G401 (cell line): ENCODE measurements at regions not wholly inside any gene's neighbourhood (a gene's known extent, or its start where the extent isn't known, plus 50 kb on each side); places are given as distances from the start of the nearest gene placed in this dataset.

Experiments
- DNase-seq: peaks from one replicate; pipeline ENCODE4 v3.0.0-alpha.2; 2015; ENCODE audit warnings: low spot score
- in situ Hi-C: cut with HindIII; loops from 2 replicates; pipeline ENCODE4 v1.10.0; 2016; ENCODE audit warnings: low sequenced_read_pairs, mixed read lengths

GRCh38 chr1:116312681-116313069 lies 60.4 kb upstream of the ATP1A1 start:
- in situ Hi-C loops: no loop called here

GRCh38 chr1:116313776-116314175 lies 59.3 kb upstream of the ATP1A1 start:
- in situ Hi-C loops: no loop called here
- DNase-seq: no peak

More at GRCh38 chr1:116312681-116313069, 60.4 kb upstream of the ATP1A1 start:
- no peak for DNase-seq

DNA sequence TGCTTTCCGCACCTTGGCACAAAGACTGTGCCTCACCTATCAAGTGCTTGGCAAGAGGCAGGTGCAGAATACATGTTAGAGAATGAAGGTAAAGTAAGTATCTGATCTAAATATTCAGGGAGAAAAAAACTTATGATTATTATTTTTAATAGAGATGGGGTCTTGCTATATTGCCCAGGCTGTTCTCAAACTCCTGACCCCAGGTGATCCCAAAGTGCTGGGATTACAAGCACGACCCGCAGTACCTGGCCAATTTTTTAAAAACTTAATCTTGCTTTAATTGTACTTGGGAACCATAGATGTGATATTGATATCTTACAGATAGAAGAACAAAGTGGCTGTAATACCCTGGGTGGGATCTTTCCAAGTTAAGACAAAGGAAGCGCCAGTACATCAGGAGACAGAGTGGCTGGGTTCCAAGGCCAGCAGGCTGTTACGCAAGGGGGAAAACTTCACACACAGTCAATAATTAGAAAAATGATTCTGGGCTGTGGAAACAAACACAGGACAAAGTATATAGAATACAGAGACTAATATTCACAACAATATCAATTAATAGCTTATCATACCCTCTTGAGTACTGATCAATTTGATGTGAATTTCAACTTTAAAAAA lies 58.6 kb upstream of the ATP1A1 start:
- in situ Hi-C loops: no loop called here

GRCh38 chr1:116316373-116316772 lies 56.7 kb upstream of the ATP1A1 start:
- in situ Hi-C loops: no loop called here
- no peak for DNase-seq

More for the DNA sequence above, 58.6 kb upstream of the ATP1A1 start:
- no peak for DNase-seq

DNA sequence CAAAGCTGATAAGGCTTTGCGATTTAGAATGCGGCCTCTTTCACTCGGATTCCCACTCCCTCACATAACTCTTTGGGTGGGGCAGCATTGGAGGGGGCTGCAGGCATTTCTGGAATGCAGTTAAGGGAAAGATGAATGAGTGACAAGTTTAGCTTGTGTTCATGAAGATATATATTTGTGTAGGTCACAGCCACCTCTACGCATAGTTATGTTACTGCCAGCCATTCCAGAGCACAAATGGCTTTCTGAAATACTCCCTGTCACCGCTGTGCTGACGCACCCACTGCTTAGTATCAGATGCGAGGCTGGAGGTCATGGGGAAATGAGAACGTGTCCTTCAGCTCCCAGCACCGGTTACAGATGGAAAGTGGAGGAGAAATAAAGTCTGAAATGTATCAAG lies 54.1 kb upstream of the ATP1A1 start:
- in situ Hi-C loops: no loop called here
- no peak for DNase-seq

DNA sequence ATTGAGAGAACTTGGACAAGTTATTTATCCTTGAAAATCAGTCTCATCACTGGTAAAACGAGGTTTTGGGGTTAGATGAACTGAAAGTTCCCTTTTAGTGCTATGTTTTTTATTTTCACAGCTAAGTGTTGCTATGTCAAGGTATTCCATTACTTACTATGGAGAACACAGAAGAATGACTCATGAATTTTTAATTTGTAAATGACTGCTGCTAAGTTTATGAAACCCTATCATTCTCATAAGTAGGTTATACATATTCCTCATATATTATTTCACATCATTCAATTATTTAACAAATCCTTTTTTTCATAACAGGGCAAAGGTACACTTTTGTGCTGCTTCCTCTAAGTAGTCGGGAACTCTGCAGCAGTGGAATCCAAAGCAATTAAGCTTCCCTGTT lies 52.2 kb upstream of the ATP1A1 start:
- in situ Hi-C loops: no loop called here
- no peak for DNase-seq

DNA sequence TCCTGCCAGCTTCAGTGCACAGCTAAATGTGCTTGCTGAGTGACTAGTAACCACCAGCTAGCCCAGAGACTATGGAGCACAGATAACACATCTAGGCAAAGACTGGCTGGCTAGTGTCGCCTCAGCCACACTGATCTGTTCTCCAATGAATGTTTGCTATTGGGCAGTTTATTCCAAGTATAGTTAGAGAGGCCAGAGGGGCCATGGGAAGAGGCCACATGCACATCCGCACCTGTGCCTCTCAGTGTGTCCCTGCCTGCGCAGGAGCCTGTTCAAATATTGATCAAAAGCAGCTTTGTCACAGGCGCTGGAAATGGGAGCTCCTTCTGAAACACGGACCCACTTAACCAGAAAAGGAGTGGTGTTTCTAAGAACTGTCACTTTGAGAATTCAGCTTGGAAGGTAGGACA lies 51.3 kb upstream of the ATP1A1 start:
- DNase-seq: no peak
- in situ Hi-C loops: no loop called here

DNA sequence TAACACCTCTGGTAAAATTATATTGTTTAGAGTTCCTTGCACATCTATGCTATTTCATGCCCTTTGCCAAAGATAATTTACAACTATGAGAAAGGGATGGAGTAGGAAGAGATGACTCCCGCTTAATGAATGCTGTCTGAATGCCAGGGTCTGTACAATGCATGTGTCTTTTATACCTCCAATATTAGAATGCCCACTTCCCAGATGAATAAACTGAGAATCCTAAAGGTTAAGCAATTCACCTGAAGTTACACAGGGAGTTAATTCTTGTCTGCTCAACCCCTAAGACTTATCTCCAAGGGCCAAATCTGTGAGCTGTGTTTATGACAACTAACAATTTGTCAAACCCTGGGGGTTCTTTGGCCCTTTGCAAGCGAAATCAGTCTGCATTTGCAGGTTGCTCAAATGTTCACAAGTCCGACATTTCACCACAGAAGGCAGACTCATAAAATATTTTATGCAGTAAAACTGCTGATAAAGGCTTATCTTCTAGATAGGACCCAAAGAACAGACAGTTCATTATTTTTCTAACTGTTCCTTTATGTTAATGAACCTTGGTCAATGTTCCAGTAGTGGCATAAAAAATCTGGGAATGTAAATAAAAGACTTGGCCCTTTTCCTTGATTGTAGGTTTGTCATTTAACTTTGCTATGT lies 50.2 kb upstream of the ATP1A1 start:
- in situ Hi-C loops: no loop called here
- DNase-seq: no peak
